H1 (cell line): ENCODE measurements at regions not wholly inside any gene's neighbourhood (a gene's known extent, or its start where the extent isn't known, plus 50 kb on each side); places are given as distances from the start of the nearest gene placed in this dataset.

ENCODE experiments used
- CTCF ChIA-PET: fragments of 300-600 bp; sonication (Branson Sonifier 250); formaldehyde crosslinking; loops from one replicate; lab custom pipeline; 2021; ENCODE audit not compliant: partially characterized antibody; lab: Charles Lee
- POLR2A ChIA-PET: fragments of 300-600 bp; sonication (Branson Sonifier 250); formaldehyde crosslinking; loops from one replicate; lab custom pipeline; 2021; ENCODE audit warnings: inconsistent platforms; ENCODE audit not compliant: partially characterized antibody; lab: Charles Lee
- DNase-seq, 2 experiments: peaks; one replicate each; pipeline versions ENCODE4 v3.0.0 to v3.0.0-alpha.2; 2010 to 2022; ENCODE audit warnings: low spot score in 2 of 2, low read depth in 1 of 2, mixed read lengths in 1 of 2
- FAIRE-seq: peaks from 2 replicates; lab custom pipeline; 2011; peaks lifted over from hg19 to GRCh38; lab: Jason Lieb, UNC
- H2AFZ ChIP-seq: 2 replicates; pipeline ENCODE4 v1.8.1; 2012; ENCODE audit warnings: low read length, inconsistent platforms
- H2AK5ac ChIP-seq: 2 replicates; pipeline ENCODE4 v1.6.1; 2013; ENCODE audit warnings: low read depth, low read length
- H2BK120ac ChIP-seq: replicated peaks from 2 replicates; pipeline ENCODE3; 2013; ENCODE audit warnings: low read depth, low read length, inconsistent platforms
- H2BK12ac ChIP-seq: 2 replicates; pipeline ENCODE4 v1.6.1; 2013; ENCODE audit warnings: low read depth, low read length
- H2BK15ac ChIP-seq: 2 replicates; pipeline ENCODE4 v1.6.1; 2013; ENCODE audit warnings: low read length
- H2BK20ac ChIP-seq: 2 replicates; pipeline ENCODE4 v1.6.1; 2013; ENCODE audit warnings: low read length
- H2BK5ac ChIP-seq: 2 replicates; pipeline ENCODE4 v1.6.1; 2013; ENCODE audit warnings: low read depth, low read length
- H3K14ac ChIP-seq: 2 replicates; pipeline ENCODE4 v1.6.1; 2013; ENCODE audit warnings: inconsistent platforms; ENCODE audit not compliant: insufficient read length
- H3K18ac ChIP-seq: 2 replicates; pipeline ENCODE4 v1.6.1; 2013; ENCODE audit warnings: low read length; ENCODE audit errors: extremely low read depth
- H3K23ac ChIP-seq: 2 replicates; pipeline ENCODE4 v1.6.1; 2013; ENCODE audit warnings: inconsistent platforms; ENCODE audit not compliant: insufficient read length
- H3K23me2 ChIP-seq: 2 replicates; pipeline ENCODE4 v1.6.1; 2013; ENCODE audit warnings: low read depth, low read length
- H3K27ac ChIP-seq: 2 replicates; pipeline ENCODE4 v1.6.1; 2011; ENCODE audit warnings: low read depth, low read length, inconsistent platforms
- H3K27me3 ChIP-seq, 4 experiments: replicated peaks in 1 of 4; 1 replicate in 1 of 4; 2 replicates in 3 of 4; pipeline versions ENCODE4 v1.6.1 to v1.8.1; 2011 to 2013; ENCODE audit warnings: low read length in 3 of 4, mild to moderate bottlenecking in 3 of 4, inconsistent platforms in 2 of 4, mixed read lengths in 2 of 4, moderate library complexity in 1 of 4; ENCODE audit not compliant: control insufficient read depth in 3 of 4, insufficient read depth in 3 of 4; ENCODE audit errors: extremely low read depth in 1 of 4
- H3K36me3 ChIP-seq, 4 experiments: 2 replicates each; pipeline versions ENCODE4 v1.6.1 to v1.8.1; 2011 to 2013; ENCODE audit warnings: mild to moderate bottlenecking in 4 of 4, low read length in 3 of 4, moderate library complexity in 2 of 4, control low read depth in 1 of 4, inconsistent platforms in 1 of 4; ENCODE audit not compliant: insufficient read depth in 4 of 4, control insufficient read depth in 2 of 4
- H3K4ac ChIP-seq: replicated peaks from 2 replicates; pipeline ENCODE3; 2013; ENCODE audit warnings: low read length, low read depth, mixed read lengths, inconsistent platforms; ENCODE audit not compliant: insufficient read length
- H3K4me1 ChIP-seq, 4 experiments: replicated peaks in 1 of 4; 1 replicate in 1 of 4; 2 replicates in 3 of 4; pipeline versions ENCODE4 v1.6.1 to v1.8.1; 2011 to 2013; ENCODE audit warnings: low read length in 3 of 4, inconsistent platforms in 2 of 4, mixed read lengths in 1 of 4; ENCODE audit not compliant: insufficient read depth in 4 of 4, control insufficient read depth in 3 of 4
- H3K4me2 ChIP-seq, 2 experiments: 2 replicates each; pipeline versions ENCODE4 v1.6.1 to v1.8.1; 2011 to 2013; ENCODE audit warnings: low read depth in 2 of 2, low read length in 2 of 2, control low read depth in 1 of 2, inconsistent platforms in 1 of 2, mild to moderate bottlenecking in 1 of 2; ENCODE audit not compliant: insufficient read depth in 1 of 2
- H3K4me3 ChIP-seq, 4 experiments: fragments of 200-600, 300-600 bp in 1 of 4; sonication (generic), shearing (Covaris generic), sonication (Bioruptor Twin) in 1 of 4; 2 replicates each; pipeline versions ENCODE4 v1.5.1 to v1.8.1; 2011 to 2016; ENCODE audit warnings: low read length in 4 of 4, low read depth in 3 of 4, control low read depth in 2 of 4, inconsistent platforms in 2 of 4, mild to moderate bottlenecking in 2 of 4, mixed read lengths in 1 of 4, moderate library complexity in 1 of 4; ENCODE audit not compliant: insufficient read depth in 2 of 4; ENCODE audit errors: extremely low read depth in 1 of 4
- H3K56ac ChIP-seq: replicated peaks from 2 replicates; pipeline ENCODE3; 2013; ENCODE audit warnings: low read depth, mild to moderate bottlenecking, mixed read lengths, low read length, inconsistent platforms; ENCODE audit not compliant: insufficient read length
- H3K79me1 ChIP-seq: 2 replicates; pipeline ENCODE4 v1.6.1; 2013; ENCODE audit warnings: low read depth, low read length, control low read depth
- H3K79me2 ChIP-seq, 2 experiments: 2 replicates each; pipeline versions ENCODE4 v1.6.1 to v1.8.1; 2012 to 2013; ENCODE audit warnings: low read length in 2 of 2, mild to moderate bottlenecking in 2 of 2, inconsistent platforms in 1 of 2; ENCODE audit not compliant: insufficient read depth in 2 of 2, control insufficient read depth in 1 of 2
- H3K9ac ChIP-seq, 4 experiments: replicated peaks in 1 of 4; 1 replicate in 1 of 4; 2 replicates in 3 of 4; pipeline versions ENCODE4 v1.6.1 to v1.8.1; 2011 to 2013; ENCODE audit warnings: low read depth in 3 of 4, low read length in 3 of 4, control low read depth in 2 of 4, mild to moderate bottlenecking in 2 of 4, moderate library complexity in 2 of 4, inconsistent platforms in 1 of 4; ENCODE audit errors: extremely low read depth in 1 of 4
- H3K9me3 ChIP-seq, 2 experiments: 2 replicates each; pipeline versions ENCODE4 v1.6.1 to v1.8.1; 2012 to 2013; ENCODE audit warnings: mild to moderate bottlenecking in 2 of 2, moderate library complexity in 2 of 2, control low read depth in 1 of 2, inconsistent platforms in 1 of 2, low read depth in 1 of 2, low read length in 1 of 2, mixed read lengths in 1 of 2; ENCODE audit not compliant: insufficient read depth in 2 of 2
- H4K20me1 ChIP-seq, 2 experiments: replicated peaks in 1 of 2; 2 replicates each; pipeline versions ENCODE3 to v1.8.1; 2011 to 2013; ENCODE audit warnings: inconsistent platforms in 2 of 2, low read length in 2 of 2, mild to moderate bottlenecking in 1 of 2; ENCODE audit not compliant: insufficient read depth in 2 of 2, control insufficient read depth in 1 of 2
- H4K5ac ChIP-seq: 2 replicates; pipeline ENCODE4 v1.6.1; 2013; ENCODE audit warnings: low read length, low read depth, mixed read lengths, inconsistent platforms; ENCODE audit not compliant: insufficient read length
- H4K8ac ChIP-seq: 2 replicates; pipeline ENCODE4 v1.8.0; 2013; ENCODE audit warnings: mild to moderate bottlenecking, moderate library complexity, low read length, inconsistent platforms; ENCODE audit not compliant: insufficient read depth; ENCODE audit errors: extremely low read depth
- H4K91ac ChIP-seq: replicated peaks from 2 replicates; pipeline ENCODE3; 2013; ENCODE audit warnings: low read length, mixed read lengths, inconsistent platforms; ENCODE audit not compliant: insufficient read length
- CHD1 ChIP-seq: IDR thresholded peaks from 2 replicates; pipeline ENCODE4 v1.6.1; 2012; ENCODE audit warnings: low read depth, low read length, improper control_type of control experiment
- SAP30 ChIP-seq: fragments of 300-600 bp; sonication (generic); IDR thresholded peaks from 2 replicates; pipeline ENCODE4 v1.7.1; 2012; ENCODE audit warnings: low read length, moderate library complexity, mild to moderate bottlenecking, inconsistent platforms; ENCODE audit not compliant: insufficient read depth, insufficient replicate concordance
- SP4 ChIP-seq: IDR thresholded peaks from 2 replicates; pipeline ENCODE4 v1.6.1; 2012; ENCODE audit warnings: low read length, inconsistent platforms
- SUZ12 ChIP-seq: fragments of 200-600 bp; sonication (generic); IDR thresholded peaks from 2 replicates; pipeline ENCODE4 v1.6.1; 2012; ENCODE audit warnings: mild to moderate bottlenecking, inconsistent platforms, low read length, moderate library complexity, mixed read lengths
- WGBS, 2 experiments: shearing (Covaris generic) in 1 of 2; methylation state at CpG; one replicate each; pipeline versions ENCODE4 v1.1.6 to v1.1.7; 2013 to 2015; ENCODE audit warnings: low lambda C conversion rate in 2 of 2, mixed read lengths in 2 of 2, inconsistent platforms in 1 of 2, low coverage in 1 of 2, missing lambda C conversion rate in 1 of 2; ENCODE audit not compliant: insufficient replicate concordance in 2 of 2, insufficient coverage in 1 of 2, insufficient read length in 1 of 2; ENCODE audit errors: extremely low coverage in 1 of 2, missing lambda C conversion rate in 1 of 2; 5-methylcytosine and 5-hydroxymethylcytosine counted together

- no peak for TF ChIP-seq SP4
- no peak for TF ChIP-seq CHD1
- TF ChIP-seq SAP30, result no peak
- TF ChIP-seq SUZ12, result no peak
- Histone ChIP-seq H3K4me1 (peaks cover 0 to 3% (median 0%) of the 10 kb centered on the region in 4 experiments; a peak in 3 of 7 replicates), H3K14ac (no peak overlapping the region), H2BK5ac (no peak overlapping the region), H4K91ac (no peak overlapping the region), H4K8ac (no peak overlapping the region), H3K27ac (no peak overlapping the region), H3K23ac (no peak overlapping the region), H4K20me1 (no peaks in the 10 kb centered on the region), H3K79me1 (no peaks in the 10 kb centered on the region), H3K4me3 (no peak overlapping the region), H2BK15ac (no peak overlapping the region), H3K9me3 (no peaks in the 10 kb centered on the region), H4K5ac (no peak overlapping the region), H2AK5ac (no peak overlapping the region), H2AFZ (no peak overlapping the region), H2BK120ac (no peak overlapping the region), H3K27me3 (no peaks in the 10 kb centered on the region), H3K4me2 (no peak overlapping the region), H2BK12ac (no peak overlapping the region; the same call in 1 of the 2 replicates), H3K9ac (no peak overlapping the region), H3K79me2 (no peaks in the 10 kb centered on the region), H2BK20ac (no peak overlapping the region), H3K4ac (no peak overlapping the region), H3K36me3 (no peaks in the 10 kb centered on the region), H3K18ac (no peak overlapping the region), H3K23me2 (0 out of 2 replicates have a peak, but pooled peaks cover 1% of the 10 kb centered on the region), H3K56ac (no peak overlapping the region)
- 85% methylated on average over 2 of the region's 2 CpGs; no CpG with 5 or more reads in 1 of the 2 experiments for WGBS, 2 experiments
- ChIA-PET CTCF (interaction anchor here (2.2 kb wide), 1 partner anchor 68 kb away, joined by 5 read pairs; no protein-coding TSS in a partner anchor), POLR2A (no interaction called here)
- FAIRE-seq (no peak), DNase-seq (no peak)
These were observed 121.6 kb upstream of the IGFBP7 start for GRCh38 chr4:57231781-57232180.
